ENCODE measurements at regions not wholly inside any gene's neighbourhood (a gene's known extent, or its start where the extent isn't known, plus 50 kb on each side); places are given as distances from the start of the nearest gene placed in this dataset.

- TF ChIP-seq CTCF (conservative IDR thresholded peaks at IDR 0.05; ENCODE audit: low read length) (no peak), EZH2phosphoT487 (IDR thresholded peaks at IDR 0.05; ENCODE audit: borderline replicate concordance) (no peak)
- Histone ChIP-seq H3K4me2 (ENCODE audit: low read depth, low read length, poor library complexity, severe bottlenecking) (no peak overlapping the region), H3K4me3 (ENCODE audit: low read length, poor library complexity, severe bottlenecking) (no peak overlapping the region), H3K9ac (ENCODE audit: low read depth, low read length, poor library complexity, severe bottlenecking) (no peak overlapping the region), H4K20me1 (ENCODE audit: insufficient read depth, low read length, poor library complexity, severe bottlenecking) (no peaks in the 10 kb centered on the region), H3K27me3 (ENCODE audit: insufficient read depth, low read length, poor library complexity, severe bottlenecking) (no peaks in the 10 kb centered on the region), H3K4me1 (ENCODE audit: insufficient read depth, low read length, poor library complexity, severe bottlenecking) (no peaks in the 10 kb centered on the region), H3K9me2 (replicated peaks; ENCODE audit: low read depth, low read length) (no peaks in the 10 kb centered on the region), H3F3A (ENCODE audit: low read depth) (no peaks in the 10 kb centered on the region), H3K36me3 (ENCODE audit: insufficient read depth, low read length) (no peaks in the 10 kb centered on the region), H2AFZ (ENCODE audit: low read length) (no peak overlapping the region), H3K9me3 (ENCODE audit: insufficient read depth, low read depth, low read length) (no peaks in the 10 kb centered on the region), H3K79me2 (ENCODE audit: insufficient read depth, low read length) (no peaks in the 10 kb centered on the region)
These were observed 626.6 kb downstream of the DSC3 start for GRCh38 chr18:30415903-30416302.

- Histone ChIP-seq H3K4me3 (ENCODE audit: low read length, poor library complexity, severe bottlenecking) (no peak overlapping the region), H3K9me2 (replicated peaks; ENCODE audit: low read depth, low read length) (no peaks in the 10 kb centered on the region), H3K4me1 (ENCODE audit: insufficient read depth, low read length, poor library complexity, severe bottlenecking) (no peaks in the 10 kb centered on the region), H4K20me1 (ENCODE audit: insufficient read depth, low read length, poor library complexity, severe bottlenecking) (no peaks in the 10 kb centered on the region), H3K36me3 (ENCODE audit: insufficient read depth, low read length) (no peaks in the 10 kb centered on the region), H3K9ac (ENCODE audit: low read depth, low read length, poor library complexity, severe bottlenecking) (no peak overlapping the region), H3K9me3 (ENCODE audit: insufficient read depth, low read depth, low read length) (no peaks in the 10 kb centered on the region), H2AFZ (ENCODE audit: low read length) (no peak overlapping the region), H3F3A (ENCODE audit: low read depth) (no peaks in the 10 kb centered on the region), H3K27me3 (ENCODE audit: insufficient read depth, low read length, poor library complexity, severe bottlenecking) (no peaks in the 10 kb centered on the region), H3K79me2 (ENCODE audit: insufficient read depth, low read length) (no peaks in the 10 kb centered on the region), H3K4me2 (ENCODE audit: low read depth, low read length, poor library complexity, severe bottlenecking) (no peak overlapping the region)
- TF ChIP-seq CTCF (conservative IDR thresholded peaks at IDR 0.05; ENCODE audit: low read length) = no peak
- no peak for TF ChIP-seq EZH2phosphoT487 (IDR thresholded peaks at IDR 0.05; ENCODE audit: borderline replicate concordance)
These were observed 633.4 kb downstream of the DSC3 start for GRCh38 chr18:30409120-30409519.

DNA sequence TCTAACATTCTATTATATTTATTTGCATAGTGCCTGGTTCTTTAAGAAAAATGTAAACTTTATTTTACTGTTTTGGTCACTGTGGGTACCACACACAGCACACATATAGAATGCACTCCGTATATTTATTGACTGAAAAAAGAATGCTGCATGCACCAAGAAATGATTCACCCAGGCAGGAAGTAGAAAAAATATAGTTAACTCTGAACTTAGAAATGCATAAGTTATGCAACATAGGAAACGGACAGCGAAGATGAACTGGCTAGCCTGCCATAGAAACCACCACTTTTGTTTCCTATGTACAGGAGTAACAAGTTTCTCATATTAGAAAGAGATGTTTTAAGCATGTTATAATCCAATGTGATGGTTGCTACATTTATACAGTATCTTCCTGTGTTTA lies 635.8 kb downstream of the DSC3 start:
- H3F3A ChIP-seq (ENCODE audit: low read depth) = no peaks in the 10 kb centered on the region
- H3K27me3 ChIP-seq (ENCODE audit: insufficient read depth, low read length, poor library complexity, severe bottlenecking) = no peaks in the 10 kb centered on the region
- H3K36me3 ChIP-seq (ENCODE audit: insufficient read depth, low read length) = no peaks in the 10 kb centered on the region
- no peak overlapping the region for H3K4me3 ChIP-seq (ENCODE audit: low read length, poor library complexity, severe bottlenecking)
- H3K9ac ChIP-seq (ENCODE audit: low read depth, low read length, poor library complexity, severe bottlenecking) = no peak overlapping the region
- no peaks in the 10 kb centered on the region for H3K4me1 ChIP-seq (ENCODE audit: insufficient read depth, low read length, poor library complexity, severe bottlenecking)
- H3K9me3 ChIP-seq (ENCODE audit: insufficient read depth, low read depth, low read length) = no peaks in the 10 kb centered on the region
- H3K9me2 ChIP-seq (replicated peaks; ENCODE audit: low read depth, low read length) = no peaks in the 10 kb centered on the region
- TF ChIP-seq EZH2phosphoT487 (IDR thresholded peaks at IDR 0.05; ENCODE audit: borderline replicate concordance) = no peak
- TF ChIP-seq CTCF (conservative IDR thresholded peaks at IDR 0.05; ENCODE audit: low read length) = no peak
- H4K20me1 ChIP-seq (ENCODE audit: insufficient read depth, low read length, poor library complexity, severe bottlenecking) = no peaks in the 10 kb centered on the region
- H3K79me2 ChIP-seq (ENCODE audit: insufficient read depth, low read length) = no peaks in the 10 kb centered on the region
- no peak overlapping the region for H2AFZ ChIP-seq (ENCODE audit: low read length)
- no peak overlapping the region for H3K4me2 ChIP-seq (ENCODE audit: low read depth, low read length, poor library complexity, severe bottlenecking)
